ENCODE measurements at regions not wholly inside any gene's neighbourhood (a gene's known extent, or its start where the extent isn't known, plus 50 kb on each side); places are given as distances from the start of the nearest gene placed in this dataset.

GRCh38 chr16:18050777-18051176 is 285.8 kb downstream of the NPIPA8 start:
- no peak for DNase-seq

- no peak for DNase-seq
Measured at GRCh38 chr16:18050234-18050633, 286.3 kb downstream of the NPIPA8 start.

- no peak for DNase-seq
Measured at GRCh38 chr16:18049547-18050133, 286.9 kb downstream of the NPIPA8 start.

GRCh38 chr16:18048853-18049546 is 287.5 kb downstream of the NPIPA8 start:
- no peak for DNase-seq

GRCh38 chr16:18047761-18048160 is 288.8 kb downstream of the NPIPA8 start:
- DNase-seq = no peak

GRCh38 chr16:18045356-18045755 is 291.2 kb downstream of the NPIPA8 start:
- DNase-seq = no peak

GRCh38 chr16:18041864-18042834 is 294.4 kb downstream of the NPIPA8 start:
- no peak for DNase-seq

GRCh38 chr16:18039931-18040330 is 296.6 kb downstream of the NPIPA8 start:
- DNase-seq = no peak

- no peak for DNase-seq
Measured at GRCh38 chr16:18037051-18037450, 299.5 kb downstream of the NPIPA8 start.

GRCh38 chr16:18024611-18025010 is 311.9 kb downstream of the NPIPA8 start:
- DNase-seq = no peak

- DNase-seq = no peak
Measured at GRCh38 chr16:18018376-18018775, 318.2 kb downstream of the NPIPA8 start.

GRCh38 chr16:18013863-18014262 is 322.7 kb downstream of the NPIPA8 start:
- DNase-seq = no peak

GRCh38 chr16:18008356-18008755 is 328.2 kb downstream of the NPIPA8 start:
- DNase-seq = no peak

- no peak for DNase-seq
Measured at GRCh38 chr16:18003033-18003432, 333.5 kb downstream of the NPIPA8 start.

- DNase-seq = no peak
Measured at GRCh38 chr16:17998996-17999395, 337.5 kb downstream of the NPIPA8 start.

GRCh38 chr16:17998550-17998949 is 338.0 kb downstream of the NPIPA8 start:
- no peak for DNase-seq

- no peak for DNase-seq
Measured at GRCh38 chr16:17994027-17994426, 342.5 kb downstream of the NPIPA8 start.

- DNase-seq = no peak
Measured at GRCh38 chr16:17992416-17992815, 344.1 kb downstream of the NPIPA8 start.

- DNase-seq = no peak
Measured at GRCh38 chr16:17989255-17989654, 347.3 kb downstream of the NPIPA8 start.

GRCh38 chr16:17988839-17989238 is 347.7 kb downstream of the NPIPA8 start:
- no peak for DNase-seq

GRCh38 chr16:17986991-17987390 is 349.5 kb downstream of the NPIPA8 start:
- no peak for DNase-seq

GRCh38 chr16:17984810-17985209 is 351.7 kb downstream of the NPIPA8 start:
- no peak for DNase-seq
